Medulla oblongata (tissue), 1 donor: ENCODE measurements at regions not wholly inside any gene's neighbourhood (a gene's known extent, or its start where the extent isn't known, plus 50 kb on each side); places are given as distances from the start of the nearest gene placed in this dataset.

Experiments used
- DNase-seq: peaks from one replicate; pipeline ENCODE4 v3.0.0-alpha.2; 2015; ENCODE audit errors: extremely low spot score

DNA sequence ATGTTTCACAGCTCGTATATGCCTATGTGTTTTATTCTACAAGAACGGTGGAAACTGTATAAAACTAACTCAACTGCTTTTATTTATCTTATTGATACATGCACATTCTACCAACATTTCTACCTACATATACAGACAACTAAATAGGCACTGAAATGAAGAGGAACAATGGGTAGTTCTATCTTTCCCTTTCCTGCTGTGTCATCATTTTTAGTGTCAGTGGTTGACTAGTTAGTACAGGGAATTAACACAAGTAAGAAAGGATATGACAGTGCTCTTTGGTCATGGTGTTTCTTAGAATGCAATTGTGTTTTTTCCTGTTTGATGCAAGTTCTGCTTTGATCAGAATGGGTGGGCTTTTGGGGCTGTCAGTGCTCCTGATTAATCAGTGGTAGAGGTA, 293.8 kb upstream of the CTSO start:
- no peak for DNase-seq

DNA sequence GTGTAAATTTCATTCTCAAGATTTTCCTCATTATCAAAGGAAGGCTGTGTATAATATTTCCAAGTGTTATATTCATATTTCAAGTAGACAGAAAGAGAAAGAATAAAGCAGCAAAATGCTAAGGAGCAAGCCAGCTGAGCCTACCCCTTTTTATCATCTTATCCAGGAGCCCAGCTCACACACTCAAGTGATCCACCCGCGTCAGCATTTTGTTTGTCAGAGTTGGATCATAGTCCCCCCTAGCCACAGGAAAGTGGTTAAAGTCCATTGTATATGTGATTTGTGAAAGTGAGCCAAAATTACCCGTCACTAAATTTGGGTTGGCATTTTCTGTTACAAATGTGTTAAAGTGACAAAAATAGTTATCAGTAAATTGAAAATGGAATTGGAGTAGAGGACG, 289.3 kb upstream of the CTSO start:
- no peak for DNase-seq

DNA sequence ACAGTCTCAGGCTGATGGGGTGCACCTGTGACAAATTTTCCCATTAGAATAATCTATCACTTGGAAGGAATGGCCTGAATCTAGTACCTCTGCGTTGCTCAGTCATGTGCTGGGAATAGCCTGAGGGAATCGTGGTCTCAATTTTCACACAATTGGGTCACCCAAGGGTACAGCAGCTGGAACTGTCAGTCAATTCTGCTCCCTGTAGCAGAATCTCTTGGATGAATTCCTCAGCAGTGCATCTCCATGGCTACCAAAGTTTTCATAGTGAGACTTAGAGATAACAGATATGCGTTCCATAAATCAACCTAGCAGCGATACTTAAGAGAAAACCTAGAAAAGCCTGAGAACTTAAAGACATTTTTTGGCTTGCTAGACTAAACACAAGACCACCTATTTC, 288.7 kb upstream of the CTSO start:
- no peak for DNase-seq

DNA sequence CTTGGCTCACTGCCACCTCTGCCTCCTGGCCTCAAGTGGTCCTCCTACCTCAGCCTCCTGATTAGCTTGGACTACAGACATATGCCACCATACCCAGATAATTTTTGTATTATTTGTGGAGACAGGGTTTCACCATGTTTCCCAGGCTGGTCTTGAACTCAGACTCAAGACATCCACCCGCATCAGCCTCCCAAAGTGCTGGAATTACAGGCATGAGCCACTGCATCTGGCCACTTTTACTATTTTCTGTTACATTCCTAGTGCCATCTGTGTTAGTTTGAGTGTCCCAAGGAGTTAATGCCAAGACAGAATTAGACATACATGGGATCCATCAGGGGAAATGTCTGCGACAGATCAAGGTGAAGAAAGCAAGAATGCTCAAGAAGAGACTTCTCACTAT, 288.2 kb upstream of the CTSO start:
- DNase-seq = no peak

DNA sequence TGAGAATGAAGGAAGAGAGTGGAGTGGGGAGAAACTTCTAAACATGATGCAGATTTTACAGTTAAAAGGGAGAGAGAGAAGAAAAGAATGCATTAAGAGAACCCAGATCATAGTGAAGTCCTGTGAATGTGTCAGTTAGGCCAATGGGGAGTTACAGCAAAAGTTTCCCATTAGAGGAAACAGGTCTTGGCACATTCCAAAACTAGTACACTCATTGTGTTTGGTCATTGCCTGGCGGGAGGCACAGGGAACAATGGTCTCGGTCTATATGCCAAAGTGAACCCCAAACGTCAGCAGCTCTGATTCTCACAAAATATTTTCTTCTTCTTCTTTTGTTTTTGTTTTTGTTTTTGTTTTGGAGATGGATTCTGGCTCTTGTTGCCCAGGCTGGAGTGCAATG, 284.5 kb upstream of the CTSO start:
- no peak for DNase-seq

DNA sequence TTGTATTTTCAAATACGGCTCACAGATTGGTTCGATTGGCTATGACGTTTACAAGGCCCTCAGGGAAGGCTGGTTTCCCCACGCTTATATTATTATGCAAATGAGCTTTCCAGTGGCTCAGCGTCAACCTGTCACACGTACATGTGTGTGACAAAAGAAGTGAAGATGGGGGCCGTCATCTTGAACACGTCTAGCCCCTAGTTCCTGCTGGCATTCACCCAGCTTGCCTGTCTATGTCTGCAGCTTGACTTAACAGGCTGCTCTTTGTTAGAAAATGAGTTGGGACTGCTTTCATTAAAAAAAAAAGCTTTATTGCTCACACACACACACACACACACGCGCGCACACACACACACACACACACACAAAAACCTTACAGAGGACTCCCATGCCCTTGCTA, 283.6 kb upstream of the CTSO start:
- DNase-seq = no peak

DNA sequence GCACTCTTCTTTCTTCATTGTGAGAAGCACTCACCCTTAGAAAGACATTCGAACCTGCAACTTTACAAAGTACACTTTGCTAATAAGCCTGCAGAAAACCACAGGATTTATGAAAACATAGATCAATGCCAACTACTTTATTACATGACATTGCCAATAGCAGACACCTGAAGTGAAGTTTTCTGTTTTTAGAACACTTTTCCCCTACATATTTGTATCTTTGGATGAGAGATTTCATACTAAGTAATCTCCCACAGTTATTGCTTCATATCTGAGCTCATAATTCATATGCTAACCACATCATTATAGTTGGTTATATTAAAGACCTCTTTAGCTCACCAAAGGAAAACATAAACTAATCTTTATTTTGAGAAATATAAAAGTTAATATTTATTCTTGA, 276.5 kb upstream of the CTSO start:
- no peak for DNase-seq

DNA sequence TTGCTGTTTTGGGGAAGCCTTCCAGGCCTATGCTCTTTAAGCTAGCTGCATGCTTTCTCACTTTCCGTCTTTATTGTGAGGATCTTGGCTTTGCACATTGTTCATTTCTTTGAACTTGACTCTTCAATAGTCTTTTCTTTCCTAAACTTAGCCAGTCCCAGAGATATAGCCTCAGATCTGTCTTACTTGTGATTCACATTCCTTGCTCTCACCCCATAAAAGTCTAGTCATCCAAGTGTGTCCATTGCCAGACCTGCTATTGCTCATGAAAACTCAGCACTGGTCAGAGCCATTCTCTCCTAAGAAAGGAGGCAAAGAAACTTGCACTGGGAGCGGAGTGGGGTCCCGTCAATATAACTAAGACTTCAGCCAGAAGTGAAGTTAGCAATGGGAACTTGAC, 275.0 kb upstream of the CTSO start:
- no peak for DNase-seq

DNA sequence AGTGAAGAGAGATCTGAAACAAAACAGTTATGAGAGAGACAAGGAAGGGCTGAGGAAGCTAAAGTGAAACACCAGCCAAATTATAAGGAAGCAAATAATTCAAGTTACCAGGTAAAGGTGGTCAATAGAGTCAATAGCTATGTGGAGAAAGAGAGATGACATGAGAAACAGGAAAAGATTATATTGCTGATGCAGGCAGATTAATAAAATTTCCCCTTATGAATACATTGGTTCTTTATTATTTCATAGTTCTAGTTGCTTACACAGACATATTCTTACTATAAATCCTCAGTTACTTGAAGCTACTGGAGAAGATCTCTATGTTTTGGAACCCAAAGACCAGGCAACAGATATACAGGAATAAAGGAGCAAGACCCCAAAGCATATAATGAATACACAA, 273.7 kb upstream of the CTSO start:
- DNase-seq = no peak

DNA sequence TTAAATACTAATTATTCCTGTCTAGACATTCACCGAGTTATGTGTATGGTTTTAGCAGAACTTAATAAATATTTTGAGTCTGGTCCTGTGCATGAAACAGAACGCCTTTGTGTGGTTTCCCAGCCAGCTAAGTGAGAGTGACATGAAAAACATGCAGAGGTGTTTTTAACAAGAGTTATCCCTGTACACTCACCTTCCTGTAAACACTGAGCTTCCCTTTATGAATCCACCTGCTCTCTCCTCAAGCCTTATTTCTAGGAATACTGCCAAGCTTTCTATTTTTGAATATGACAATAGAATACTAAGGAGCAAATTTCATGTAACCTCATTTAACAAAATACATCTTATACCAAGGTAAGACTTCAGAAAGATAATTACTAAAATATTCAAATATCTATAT, 270.3 kb upstream of the CTSO start:
- no peak for DNase-seq

DNA sequence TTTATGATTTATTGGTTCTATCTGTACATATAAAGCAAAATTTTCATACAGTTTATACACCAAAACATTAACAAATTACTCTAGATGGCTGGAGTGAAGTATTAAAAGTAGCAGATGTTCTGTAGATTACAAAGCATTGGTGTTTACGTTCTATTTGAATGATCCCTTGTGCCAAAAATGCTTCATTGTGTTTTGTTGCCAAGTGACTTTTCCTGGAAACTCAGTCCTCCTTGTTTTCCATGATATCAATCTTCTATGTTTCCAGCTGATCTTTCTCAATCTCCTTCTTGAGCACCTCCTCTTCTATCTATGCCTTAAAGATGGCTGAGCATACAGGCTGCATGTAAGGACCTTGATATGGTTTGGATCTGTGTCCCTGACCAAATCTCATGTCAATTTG, 263.6 kb upstream of the CTSO start:
- no peak for DNase-seq

DNA sequence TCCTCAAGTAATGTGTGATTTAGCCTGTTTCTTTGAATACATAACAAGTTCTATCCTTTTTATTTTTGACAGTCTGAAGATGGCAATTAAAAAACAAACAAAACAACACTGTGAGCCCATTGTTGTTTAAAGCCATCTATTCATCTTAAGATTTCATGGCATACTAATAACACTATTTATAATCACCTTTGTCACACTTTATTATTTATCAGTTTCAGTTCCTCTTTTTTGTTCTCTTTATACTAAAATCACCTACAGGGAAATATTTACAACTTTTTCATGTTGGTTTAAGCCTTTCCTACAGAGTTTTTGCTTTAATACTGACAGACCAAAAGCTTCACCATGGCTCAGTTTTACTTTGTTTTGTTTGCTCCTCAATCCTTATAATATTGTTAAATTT, 247.4 kb upstream of the CTSO start:
- DNase-seq = no peak

DNA sequence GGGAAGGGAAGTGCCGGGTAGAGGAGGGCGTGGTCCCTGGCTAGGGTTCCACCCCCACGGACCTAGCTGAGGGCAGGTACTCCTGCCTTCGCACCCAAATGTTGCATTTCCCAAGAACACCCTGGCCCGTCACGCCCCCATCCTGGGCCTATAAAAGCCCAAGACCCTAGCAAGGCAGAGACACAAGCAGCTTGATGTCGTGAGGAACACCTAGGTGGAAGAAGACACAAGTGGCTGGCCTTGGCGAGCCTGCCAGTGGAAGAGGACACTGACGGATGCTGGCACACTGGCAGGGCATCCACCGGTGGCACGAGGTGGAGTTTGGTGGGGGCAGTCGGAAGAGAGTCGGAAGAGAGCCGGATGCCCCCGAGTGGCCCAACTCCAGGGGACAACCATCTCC, 244.8 kb upstream of the CTSO start:
- DNase-seq = no peak

DNA sequence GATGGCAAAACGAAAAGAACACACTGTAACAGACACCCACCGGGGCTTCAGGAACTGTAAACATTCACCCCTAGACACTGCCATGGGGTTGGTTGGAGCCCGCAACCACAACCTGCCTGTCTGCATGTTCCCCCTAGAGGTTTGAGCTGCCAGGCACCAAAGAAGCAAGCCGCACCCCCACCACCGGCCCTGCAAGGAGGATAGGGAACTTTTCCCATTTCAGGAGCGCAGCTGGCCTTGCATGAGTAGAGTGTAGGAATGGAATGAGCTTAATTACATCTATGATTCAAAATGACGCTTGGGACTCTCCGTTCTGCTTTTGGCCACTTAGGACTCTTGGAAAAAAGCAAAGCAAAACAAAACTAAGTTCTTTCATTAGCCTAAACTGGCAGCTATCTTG, 243.6 kb upstream of the CTSO start:
- no peak for DNase-seq

DNA sequence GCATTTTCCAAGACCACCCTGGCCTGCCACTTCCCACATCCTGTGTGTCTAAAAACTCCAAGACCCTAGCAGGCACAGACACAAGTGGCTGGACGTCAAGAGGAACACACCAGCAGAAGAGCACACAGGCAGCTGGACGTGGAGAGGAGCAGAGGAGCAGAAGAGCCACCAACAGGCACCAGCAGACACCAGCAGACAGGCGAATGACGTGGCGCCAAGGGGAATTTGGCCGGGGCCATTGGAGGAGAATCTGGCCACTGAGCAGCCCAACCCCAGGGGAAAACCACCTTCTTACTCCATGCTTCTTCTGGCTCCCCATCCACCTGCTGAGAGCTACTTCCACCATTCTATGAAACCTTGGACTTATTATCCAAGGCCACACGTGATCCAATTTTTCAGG, 243.1 kb upstream of the CTSO start:
- DNase-seq = no peak

DNA sequence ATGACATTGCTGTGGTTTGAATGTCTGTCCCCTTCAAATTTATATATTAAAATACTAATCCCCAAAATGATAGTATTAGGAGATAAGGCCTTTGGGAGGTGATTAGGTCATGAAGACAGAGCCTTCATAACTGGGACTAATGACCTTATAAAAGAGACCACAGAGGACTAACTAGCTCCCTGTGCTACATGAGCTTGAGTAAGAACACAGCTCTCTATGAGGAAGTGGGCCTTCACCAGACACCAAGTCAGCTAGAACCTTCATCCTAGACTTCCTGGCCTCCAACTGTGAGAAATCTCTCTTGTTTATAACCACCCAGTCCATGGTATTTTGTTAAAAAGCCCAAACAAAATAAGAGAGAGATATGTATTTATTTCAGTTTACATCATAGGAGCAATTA, 242.2 kb upstream of the CTSO start:
- DNase-seq = no peak

DNA sequence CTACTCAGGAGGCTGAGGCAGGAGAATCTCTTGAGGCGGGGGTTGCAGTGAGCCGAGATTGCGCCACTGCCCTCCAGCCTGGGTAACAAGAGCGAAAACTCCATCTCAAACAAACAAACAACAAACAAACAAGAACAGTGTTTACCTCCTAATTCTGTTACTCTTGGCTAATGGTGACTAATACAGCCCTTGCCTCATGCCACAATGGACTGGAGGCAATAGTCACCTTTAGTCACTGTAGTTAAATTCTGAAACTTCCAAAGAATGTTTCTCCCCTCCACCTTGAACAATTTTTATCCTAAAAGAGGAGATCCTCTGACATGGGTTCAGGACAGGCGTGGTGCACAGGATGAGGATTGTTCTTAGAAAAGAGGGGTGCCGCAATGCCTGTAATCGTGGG, 241.2 kb upstream of the CTSO start:
- DNase-seq = no peak

DNA sequence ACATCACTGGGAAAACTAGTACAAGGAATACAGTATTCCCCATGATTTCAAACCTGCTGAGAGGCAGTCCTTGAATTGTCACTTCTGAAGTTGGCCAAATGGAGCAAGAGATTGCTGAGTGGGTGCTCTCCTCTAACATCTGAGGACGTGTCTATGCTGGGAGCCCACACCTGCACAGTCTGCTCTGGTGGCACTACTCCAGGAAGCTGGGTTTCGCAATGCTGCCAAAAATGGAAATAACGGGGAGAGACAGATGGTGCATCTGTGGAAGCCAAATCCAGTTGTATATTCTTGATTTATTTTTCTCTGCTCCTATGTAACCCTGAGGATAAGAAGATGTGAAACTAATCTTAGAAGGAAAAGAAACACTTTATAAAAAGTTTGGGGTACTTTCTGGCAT, 240.1 kb upstream of the CTSO start:
- no peak for DNase-seq

DNA sequence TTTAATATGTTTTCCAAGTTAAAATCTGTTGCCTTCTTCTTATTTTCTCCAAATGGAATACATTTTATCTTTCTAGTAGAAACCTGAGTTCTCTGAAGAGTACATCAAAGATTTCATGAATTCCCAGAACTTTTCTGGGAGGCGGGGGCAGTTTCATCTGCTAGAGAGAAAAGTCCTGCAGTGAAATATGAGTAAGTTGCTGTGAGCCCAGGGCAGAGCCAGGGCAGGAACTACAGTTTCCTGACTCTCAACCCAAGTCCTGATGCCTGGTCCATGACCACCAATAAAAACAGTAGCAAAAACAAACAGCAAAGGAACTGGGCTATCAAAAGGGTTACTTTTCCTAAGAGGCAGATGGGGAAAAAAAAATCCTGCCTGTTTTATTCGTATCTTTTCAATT, 239.4 kb upstream of the CTSO start:
- no peak for DNase-seq

DNA sequence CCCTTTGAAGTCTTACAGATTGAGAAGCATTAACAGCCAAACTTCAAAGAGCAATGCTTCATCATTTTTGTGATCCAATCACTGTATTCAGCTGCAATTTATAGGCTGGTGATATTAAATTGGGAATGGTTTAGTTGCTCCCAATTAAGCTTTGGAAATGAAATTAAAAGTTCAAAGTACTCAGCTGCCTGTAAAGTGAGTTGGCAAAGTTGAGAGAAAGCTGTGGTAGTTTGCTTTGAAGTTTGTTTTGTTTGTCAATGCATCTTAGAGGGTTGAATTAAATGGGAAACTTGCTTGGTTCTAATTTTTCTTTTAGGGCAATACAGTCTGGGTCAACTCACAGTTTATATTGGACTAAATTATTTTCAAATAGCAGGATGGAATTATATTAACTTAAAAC, 238.4 kb upstream of the CTSO start:
- DNase-seq = no peak

DNA sequence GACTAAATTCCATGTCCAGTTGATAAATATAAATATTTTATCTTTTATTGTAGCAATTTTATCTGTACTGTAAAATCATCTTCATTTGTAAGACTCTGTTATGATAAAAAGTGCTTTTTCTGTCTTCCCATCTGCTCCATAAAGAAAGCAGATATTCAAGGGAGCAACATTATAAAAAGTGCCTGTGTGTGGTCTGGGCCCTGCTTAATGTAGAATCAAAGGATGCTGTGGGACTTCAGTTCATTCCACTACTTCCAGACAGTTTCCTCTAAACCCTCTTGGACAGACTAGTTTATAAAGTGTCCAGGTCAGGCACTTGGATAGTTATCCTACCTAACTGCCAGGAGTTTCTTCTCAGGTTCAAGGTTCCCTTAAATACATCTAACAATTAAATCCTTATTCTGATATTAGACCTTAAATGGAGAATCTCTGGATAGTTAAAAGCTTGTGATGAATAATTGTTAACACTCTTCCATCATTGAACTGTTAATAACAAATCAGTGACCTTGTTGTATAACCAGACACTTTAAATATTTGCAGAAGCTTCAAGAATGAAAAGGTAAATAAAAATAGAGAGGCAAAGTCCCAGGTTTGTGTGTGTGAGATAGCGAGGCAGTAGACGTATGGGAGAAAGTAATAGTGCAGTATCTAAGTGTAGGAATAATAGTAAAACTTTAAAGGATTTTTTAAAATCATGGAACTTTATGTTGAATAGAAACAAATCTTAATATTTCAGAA, 237.5 kb upstream of the CTSO start:
- DNase-seq = no peak

DNA sequence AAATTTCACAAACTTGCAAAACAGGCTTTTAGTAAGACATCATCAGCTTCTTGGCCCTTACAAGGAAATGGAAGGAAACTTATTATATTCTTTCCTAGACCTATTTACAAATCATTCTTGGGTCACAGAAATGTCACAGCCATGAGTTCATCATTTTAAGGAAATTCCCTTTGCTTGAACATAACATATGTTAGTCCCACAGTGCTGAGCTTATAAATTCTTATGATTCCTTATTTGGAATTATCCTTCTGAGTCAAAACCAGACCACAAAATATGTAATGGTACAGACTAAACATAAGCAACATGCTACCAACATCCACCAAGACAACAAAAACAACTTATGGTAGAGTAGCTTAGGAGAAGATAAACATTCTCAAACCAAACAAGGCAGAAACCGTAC, 236.9 kb upstream of the CTSO start:
- DNase-seq = no peak

DNA sequence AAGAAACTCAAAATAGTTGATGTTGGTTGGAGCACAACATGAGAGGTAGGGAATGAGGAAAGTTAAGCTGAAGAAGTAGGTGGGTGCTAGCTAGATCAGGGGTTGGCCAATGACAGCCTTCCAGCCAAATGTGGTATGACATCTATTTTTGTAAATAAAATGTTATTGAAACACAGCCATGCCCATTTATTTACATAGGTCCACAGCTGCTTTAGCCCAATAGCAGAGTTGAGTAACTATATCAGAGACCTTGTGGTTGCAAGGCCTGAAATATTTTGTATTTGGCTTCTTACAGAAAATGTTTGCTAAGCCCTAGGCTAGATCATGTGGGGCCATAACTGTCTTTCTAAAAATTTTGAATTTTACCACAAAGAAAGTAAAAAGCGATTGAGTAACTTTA, 234.9 kb upstream of the CTSO start:
- DNase-seq = no peak

DNA sequence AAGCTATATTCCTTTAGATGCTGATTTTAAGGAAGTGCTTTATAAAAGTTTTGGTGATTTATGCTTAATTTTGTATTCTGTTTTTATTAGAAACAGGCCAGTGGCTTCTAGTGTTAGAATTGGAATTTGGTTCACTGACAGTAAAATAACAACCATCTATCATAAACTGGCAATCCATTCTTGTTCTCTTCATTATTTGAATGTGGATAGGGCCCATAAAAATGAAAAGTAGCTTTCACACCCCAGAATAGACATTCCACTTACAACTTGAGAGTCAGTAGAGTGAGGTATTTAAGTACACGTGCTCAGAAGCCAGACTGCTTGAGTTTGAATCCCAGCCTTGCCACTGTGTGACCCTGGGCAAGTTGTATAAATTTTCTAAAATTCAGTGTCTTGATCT, 232.4 kb upstream of the CTSO start:
- no peak for DNase-seq
